ENCODE measurements at regions not wholly inside any gene's neighbourhood (a gene's known extent, or its start where the extent isn't known, plus 50 kb on each side); places are given as distances from the start of the nearest gene placed in this dataset.

DNA sequence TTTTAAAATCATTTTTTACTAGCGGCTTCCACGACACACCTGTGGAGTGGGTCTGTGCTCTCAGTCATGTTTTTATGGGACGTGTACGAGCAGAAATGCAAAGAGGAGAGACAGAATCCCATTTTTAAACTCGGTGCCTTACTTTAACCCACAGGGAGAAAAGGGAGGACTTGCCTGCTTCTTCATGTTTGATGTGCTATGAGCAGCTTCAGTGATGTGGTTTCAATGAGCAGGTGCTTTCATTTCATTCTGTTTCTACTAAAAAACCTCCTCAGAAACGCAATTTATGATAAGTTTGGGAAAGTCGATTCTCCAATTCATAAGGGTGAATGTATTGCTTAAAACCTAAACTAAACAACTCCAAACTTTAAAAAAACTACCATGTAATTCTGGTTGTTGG, 537.2 kb downstream of the GATA3 start:
- H3K36me3 ChIP-seq, result no peaks in the 10 kb centered on the region
- no peak overlapping the region for H3K27ac ChIP-seq
- TF ChIP-seq, protein P1, sequence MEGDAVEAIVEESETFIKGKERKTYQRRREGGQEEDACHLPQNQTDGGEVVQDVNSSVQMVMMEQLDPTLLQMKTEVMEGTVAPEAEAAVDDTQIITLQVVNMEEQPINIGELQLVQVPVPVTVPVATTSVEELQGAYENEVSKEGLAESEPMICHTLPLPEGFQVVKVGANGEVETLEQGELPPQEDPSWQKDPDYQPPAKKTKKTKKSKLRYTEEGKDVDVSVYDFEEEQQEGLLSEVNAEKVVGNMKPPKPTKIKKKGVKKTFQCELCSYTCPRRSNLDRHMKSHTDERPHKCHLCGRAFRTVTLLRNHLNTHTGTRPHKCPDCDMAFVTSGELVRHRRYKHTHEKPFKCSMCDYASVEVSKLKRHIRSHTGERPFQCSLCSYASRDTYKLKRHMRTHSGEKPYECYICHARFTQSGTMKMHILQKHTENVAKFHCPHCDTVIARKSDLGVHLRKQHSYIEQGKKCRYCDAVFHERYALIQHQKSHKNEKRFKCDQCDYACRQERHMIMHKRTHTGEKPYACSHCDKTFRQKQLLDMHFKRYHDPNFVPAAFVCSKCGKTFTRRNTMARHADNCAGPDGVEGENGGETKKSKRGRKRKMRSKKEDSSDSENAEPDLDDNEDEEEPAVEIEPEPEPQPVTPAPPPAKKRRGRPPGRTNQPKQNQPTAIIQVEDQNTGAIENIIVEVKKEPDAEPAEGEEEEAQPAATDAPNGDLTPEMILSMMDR (IDR thresholded peaks at IDR 0.05), result no peak
- H3K4me1 ChIP-seq, result no peaks in the 10 kb centered on the region
- H3K27me3 ChIP-seq, result no peaks in the 10 kb centered on the region
- H3K4me3 ChIP-seq, result no peak overlapping the region
- H3K9me3 ChIP-seq, result no peaks in the 10 kb centered on the region
- intact Hi-C loops (cut with DNase I; ENCODE audit: low total_unique reads), result no loop called here
- no peak for DNase-seq

DNA sequence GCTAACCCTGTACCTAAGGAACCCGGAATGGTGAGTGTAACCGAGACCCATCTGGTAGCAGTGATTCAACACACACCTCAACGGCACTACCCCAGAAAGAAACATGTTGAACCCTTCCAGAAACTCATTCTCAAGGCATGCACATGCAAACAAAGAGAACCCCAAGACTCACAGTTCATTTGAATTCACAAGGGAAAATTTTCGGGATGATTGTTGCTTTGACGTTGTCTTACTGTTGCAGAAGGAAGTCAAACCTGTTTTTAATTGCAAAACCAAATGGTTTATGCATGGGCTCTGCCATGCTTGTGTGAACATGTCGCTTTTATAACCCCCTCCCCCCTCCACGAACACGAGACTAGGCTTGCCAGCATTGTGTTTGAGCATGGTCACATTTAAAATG, 539.7 kb downstream of the GATA3 start:
- H3K27me3 ChIP-seq, result no peaks in the 10 kb centered on the region
- TF ChIP-seq, protein P1 (IDR thresholded peaks at IDR 0.05), result no peak
- no peak for DNase-seq
- no peaks in the 10 kb centered on the region for H3K36me3 ChIP-seq
- H3K27ac ChIP-seq, result no peak overlapping the region
- H3K9me3 ChIP-seq, result no peaks in the 10 kb centered on the region
- no peak overlapping the region for H3K4me3 ChIP-seq
- intact Hi-C loops (cut with DNase I; ENCODE audit: low total_unique reads), result no loop called here
- H3K4me1 ChIP-seq, result no peaks in the 10 kb centered on the region

DNA sequence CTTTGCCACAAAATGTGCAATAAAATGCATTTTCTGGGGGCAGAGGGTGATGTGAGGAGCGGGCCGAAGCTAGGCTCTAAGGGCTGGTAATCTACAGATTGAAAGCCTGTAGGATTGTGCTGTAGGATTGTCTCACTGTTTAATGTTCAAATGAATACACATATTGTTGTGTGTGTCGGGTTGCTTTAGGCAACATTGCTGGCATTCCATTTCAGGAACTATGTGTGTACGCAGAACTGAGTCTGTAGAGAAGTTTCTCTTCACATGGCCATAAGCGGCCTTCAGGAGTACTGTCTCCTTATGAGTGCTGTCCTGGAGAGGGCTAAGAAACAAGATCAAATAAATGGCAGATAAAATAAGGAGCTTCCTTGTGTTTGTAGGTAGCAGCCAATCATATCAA, 540.2 kb downstream of the GATA3 start:
- intact Hi-C loops (cut with DNase I; ENCODE audit: low total_unique reads), result no loop called here
- Histone ChIP-seq H3K36me3 (no peaks in the 10 kb centered on the region), H3K4me1 (no peaks in the 10 kb centered on the region), H3K27ac (no peak overlapping the region), H3K27me3 (no peaks in the 10 kb centered on the region), H3K9me3 (no peaks in the 10 kb centered on the region), H3K4me3 (no peak overlapping the region)
- no peak for DNase-seq
- TF ChIP-seq, protein P1 (IDR thresholded peaks at IDR 0.05), result no peak

GRCh38 chr10:8595140-8595539, 540.7 kb downstream of the GATA3 start:
- H3K4me1 ChIP-seq, result no peaks in the 10 kb centered on the region
- H3K27me3 ChIP-seq, result no peaks in the 10 kb centered on the region
- no peaks in the 10 kb centered on the region for H3K36me3 ChIP-seq
- no peak overlapping the region for H3K4me3 ChIP-seq
- intact Hi-C loops (cut with DNase I; ENCODE audit: low total_unique reads), result no loop called here
- no peaks in the 10 kb centered on the region for H3K9me3 ChIP-seq
- no peak for DNase-seq
- TF ChIP-seq, protein P1 (IDR thresholded peaks at IDR 0.05), result no peak
- H3K27ac ChIP-seq, result no peak overlapping the region

GRCh38 chr10:8596929-8597472, 542.5 kb downstream of the GATA3 start:
- TF ChIP-seq, protein P1 (IDR thresholded peaks at IDR 0.05), result no peak
- no peak for DNase-seq
- intact Hi-C loops (cut with DNase I; ENCODE audit: low total_unique reads), result no loop called here

DNA sequence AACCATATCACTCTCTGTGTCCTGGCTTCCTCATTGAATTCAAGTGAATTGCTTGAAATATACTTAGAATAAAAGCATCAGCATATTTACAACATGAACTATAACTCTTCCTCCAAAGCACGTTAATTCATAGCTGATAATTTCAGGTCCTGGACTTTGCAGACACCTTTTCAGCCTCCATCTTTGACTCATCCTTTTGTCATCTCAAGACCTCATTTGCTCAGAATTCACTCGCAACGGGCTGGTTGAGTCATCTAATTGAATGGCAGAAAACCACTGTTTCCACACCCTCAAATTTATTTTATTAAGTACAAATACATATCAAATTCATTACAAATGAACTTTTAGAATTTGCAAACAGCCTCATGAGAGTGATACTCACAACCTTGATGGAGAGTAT, 545.7 kb downstream of the GATA3 start:
- intact Hi-C loops (cut with DNase I; ENCODE audit: low total_unique reads), result no loop called here
- TF ChIP-seq, protein P1 (IDR thresholded peaks at IDR 0.05), result no peak
- Histone ChIP-seq H3K4me1 (no peaks in the 10 kb centered on the region), H3K27ac (no peak overlapping the region), H3K27me3 (no peaks in the 10 kb centered on the region), H3K36me3 (no peaks in the 10 kb centered on the region), H3K4me3 (no peak overlapping the region), H3K9me3 (no peaks in the 10 kb centered on the region)
- DNase-seq, result no peak

More at GRCh38 chr10:8596929-8597472, 542.5 kb downstream of the GATA3 start:
- Histone ChIP-seq H3K36me3 (no peaks in the 10 kb centered on the region), H3K27me3 (no peaks in the 10 kb centered on the region), H3K9me3 (no peaks in the 10 kb centered on the region), H3K4me3 (no peak overlapping the region), H3K27ac (no peak overlapping the region), H3K4me1 (no peaks in the 10 kb centered on the region)

Measured in tibial artery (tissue), 4 donors.